ENCODE measurements at regions not wholly inside any gene's neighbourhood (a gene's known extent, or its start where the extent isn't known, plus 50 kb on each side); places are given as distances from the start of the nearest gene placed in this dataset.

DNA sequence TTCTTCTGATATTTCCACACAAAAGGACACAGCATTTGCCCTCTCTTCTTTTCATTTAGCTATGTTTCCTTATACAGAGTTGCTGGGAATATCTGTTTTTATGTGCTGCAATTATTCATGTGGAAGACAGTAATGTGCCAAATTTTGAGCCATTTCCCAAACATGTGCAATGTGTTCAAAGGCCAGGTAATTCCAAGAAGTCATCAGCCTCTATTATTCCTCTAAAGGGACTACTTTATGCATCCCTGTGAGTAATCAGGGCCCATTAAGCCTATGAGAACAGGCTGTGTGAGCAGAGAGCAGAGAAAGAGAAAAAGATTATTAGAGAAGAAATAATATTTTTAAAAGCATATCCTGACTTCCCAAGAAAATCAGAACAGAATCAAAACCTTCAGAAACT is 107.6 kb upstream of the OSR1 start:
- TF ChIP-seq, protein P1, sequence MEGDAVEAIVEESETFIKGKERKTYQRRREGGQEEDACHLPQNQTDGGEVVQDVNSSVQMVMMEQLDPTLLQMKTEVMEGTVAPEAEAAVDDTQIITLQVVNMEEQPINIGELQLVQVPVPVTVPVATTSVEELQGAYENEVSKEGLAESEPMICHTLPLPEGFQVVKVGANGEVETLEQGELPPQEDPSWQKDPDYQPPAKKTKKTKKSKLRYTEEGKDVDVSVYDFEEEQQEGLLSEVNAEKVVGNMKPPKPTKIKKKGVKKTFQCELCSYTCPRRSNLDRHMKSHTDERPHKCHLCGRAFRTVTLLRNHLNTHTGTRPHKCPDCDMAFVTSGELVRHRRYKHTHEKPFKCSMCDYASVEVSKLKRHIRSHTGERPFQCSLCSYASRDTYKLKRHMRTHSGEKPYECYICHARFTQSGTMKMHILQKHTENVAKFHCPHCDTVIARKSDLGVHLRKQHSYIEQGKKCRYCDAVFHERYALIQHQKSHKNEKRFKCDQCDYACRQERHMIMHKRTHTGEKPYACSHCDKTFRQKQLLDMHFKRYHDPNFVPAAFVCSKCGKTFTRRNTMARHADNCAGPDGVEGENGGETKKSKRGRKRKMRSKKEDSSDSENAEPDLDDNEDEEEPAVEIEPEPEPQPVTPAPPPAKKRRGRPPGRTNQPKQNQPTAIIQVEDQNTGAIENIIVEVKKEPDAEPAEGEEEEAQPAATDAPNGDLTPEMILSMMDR (IDR thresholded peaks at IDR 0.05): no peak
- no peak for TF ChIP-seq POLR2A (IDR thresholded peaks at IDR 0.05)
- no peak for TF ChIP-seq POLR2AphosphoS5 (IDR thresholded peaks at IDR 0.05; ENCODE audit: insufficient read depth in 1 of 2, low read depth in 1 of 2)

All from vagina (tissue), 2 donors.